Large intestine (tissue), 3 donors: ENCODE measurements at regions not wholly inside any gene's neighbourhood (a gene's known extent, or its start where the extent isn't known, plus 50 kb on each side); places are given as distances from the start of the nearest gene placed in this dataset.

Experiments
- DNase-seq, 2 donors: peaks; one replicate each; pipeline versions ENCODE4 v3.0.0 to v3.0.0-alpha.2; 2013
- H3K27ac ChIP-seq: one replicate; pipeline ENCODE4 v1.5.1; 2013; ENCODE audit warnings: low read length
- H3K27me3 ChIP-seq: 2 replicates; pipeline ENCODE4 v1.6.1; 2013; ENCODE audit warnings: low read length; ENCODE audit not compliant: control insufficient read depth, insufficient read depth
- H3K36me3 ChIP-seq: 2 replicates; pipeline ENCODE4 v1.6.1; 2013; ENCODE audit warnings: low read length; ENCODE audit not compliant: control insufficient read depth, insufficient read depth
- H3K4me1 ChIP-seq: one replicate; pipeline ENCODE4 v1.6.1; 2013; ENCODE audit warnings: low read length; ENCODE audit not compliant: control insufficient read depth, insufficient read depth
- H3K4me3 ChIP-seq: one replicate; pipeline ENCODE4 v1.5.1; 2013; ENCODE audit warnings: low read length
- H3K9me3 ChIP-seq: one replicate; pipeline ENCODE4 v1.6.1; 2013; ENCODE audit warnings: mild to moderate bottlenecking, low read depth, low read length, moderate library complexity; ENCODE audit not compliant: control insufficient read depth
- WGBS: methylation state at CpG from one replicate; pipeline ENCODE4 v1.1.5; 2013; ENCODE audit warnings: low lambda C conversion rate; ENCODE audit not compliant: insufficient coverage; 5-methylcytosine and 5-hydroxymethylcytosine counted together

DNA sequence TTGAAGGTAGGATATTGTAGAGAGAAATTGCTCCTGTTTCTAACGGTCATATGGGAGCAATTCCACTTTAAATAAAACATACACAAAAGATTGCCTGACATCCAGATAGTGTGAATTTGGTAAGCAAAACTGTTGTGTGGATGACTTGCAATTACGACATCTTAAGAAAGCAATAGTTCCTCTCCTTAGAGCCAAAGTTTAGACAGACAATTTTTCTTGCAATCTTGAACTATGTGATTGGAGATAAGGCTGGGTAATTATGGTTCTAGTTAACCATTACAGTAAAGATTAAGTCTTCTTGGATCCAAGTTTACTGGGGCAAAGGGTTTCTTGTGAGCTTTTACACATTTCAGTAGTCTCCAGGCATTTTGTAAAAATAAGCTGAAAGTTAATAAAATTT is 1080.6 kb upstream of the CDH6 start:
- H3K4me1 ChIP-seq = no peaks in the 10 kb centered on the region
- peak; percentile 49 to 71 for DNase-seq
- no peaks in the 10 kb centered on the region for H3K9me3 ChIP-seq
- H3K36me3 ChIP-seq = no peaks in the 10 kb centered on the region
- 8% methylated on average over 2 of the region's 2 CpGs for WGBS
- peak overlapping the region; percentile 60 for H3K27ac ChIP-seq
- H3K27me3 ChIP-seq = no peaks in the 10 kb centered on the region
- H3K4me3 ChIP-seq = no peak overlapping the region

DNA sequence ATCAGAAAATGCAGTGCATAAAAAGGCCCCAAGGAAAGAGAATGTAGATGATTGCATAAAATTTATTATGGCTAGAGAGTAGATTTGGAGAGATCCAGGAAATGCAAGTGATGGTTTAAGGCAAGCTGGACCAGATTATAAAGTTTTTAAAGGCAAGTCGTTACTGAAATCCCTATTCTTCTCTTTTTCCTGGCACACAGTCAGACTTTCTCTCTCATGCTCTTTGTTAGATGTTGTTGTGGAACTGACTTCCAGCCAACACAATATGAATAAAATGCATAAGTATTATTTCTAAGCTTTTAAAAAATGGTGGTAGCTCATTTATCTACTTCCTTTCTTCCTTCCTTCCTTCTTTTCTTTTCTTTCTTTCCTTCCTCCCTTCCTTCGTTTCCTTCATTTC is 1085.4 kb upstream of the CDH6 start:
- Histone ChIP-seq H3K4me1 (no peaks in the 10 kb centered on the region), H3K4me3 (no peak overlapping the region), H3K27ac (no peak overlapping the region), H3K27me3 (no peaks in the 10 kb centered on the region), H3K36me3 (no peaks in the 10 kb centered on the region), H3K9me3 (peaks cover 3% of the 10 kb centered on the region)
- 76% methylated on average over 2 of the region's 2 CpGs for WGBS
- DNase-seq = no peak

- Histone ChIP-seq H3K27me3 (no peaks in the 10 kb centered on the region), H3K4me1 (no peaks in the 10 kb centered on the region), H3K4me3 (no peak overlapping the region), H3K27ac (no peak overlapping the region), H3K9me3 (peaks cover 3% of the 10 kb centered on the region), H3K36me3 (no peaks in the 10 kb centered on the region)
- WGBS = 64% methylated on average over 2 of the region's 13 CpGs
- DNase-seq = no peak
Measured at GRCh38 chr5:30106596-30106995, 1086.9 kb upstream of the CDH6 start.

GRCh38 chr5:30104872-30105596 is 1088.5 kb upstream of the CDH6 start:
- H3K27ac ChIP-seq = no peak overlapping the region
- H3K27me3 ChIP-seq = no peaks in the 10 kb centered on the region
- H3K36me3 ChIP-seq = no peaks in the 10 kb centered on the region
- H3K4me1 ChIP-seq = no peaks in the 10 kb centered on the region
- no peak overlapping the region for H3K4me3 ChIP-seq
- DNase-seq = no peak
- H3K9me3 ChIP-seq = peaks cover 3% of the 10 kb centered on the region

DNA sequence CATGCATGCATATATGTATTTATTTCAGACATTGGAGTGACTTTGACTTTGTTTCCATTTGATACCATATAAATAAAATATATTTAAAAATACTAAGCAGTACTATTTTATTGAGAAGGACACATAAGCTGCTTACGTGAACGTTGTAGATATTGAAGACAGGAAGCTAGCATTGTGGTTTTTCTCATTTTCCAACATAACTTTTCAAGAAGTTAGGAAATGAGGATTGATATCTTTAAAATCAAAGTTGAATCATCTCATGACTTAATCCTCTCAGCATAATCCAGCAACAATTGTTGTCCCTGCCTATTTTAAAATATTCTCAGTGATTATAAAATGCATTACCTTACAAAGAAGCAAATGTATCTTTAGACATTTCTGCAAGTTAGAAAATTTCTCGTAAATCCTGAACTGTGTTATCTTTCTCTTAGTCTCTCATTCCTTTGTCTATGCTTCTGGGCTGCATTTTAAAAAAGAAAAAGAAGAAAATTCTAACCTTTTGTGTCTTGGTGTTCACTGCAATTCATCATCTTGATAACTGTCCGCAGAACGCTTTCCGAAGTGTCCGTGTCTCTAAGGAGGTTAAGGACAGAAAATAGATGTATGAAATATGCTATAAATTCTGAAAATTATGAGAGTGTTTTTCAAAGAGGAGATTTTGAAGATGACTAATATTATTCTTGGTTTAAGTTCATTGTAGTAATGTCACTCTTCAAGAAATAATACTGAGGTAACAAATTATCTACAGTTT is 1089.9 kb upstream of the CDH6 start:
- H3K27ac ChIP-seq = no peak overlapping the region
- 90% methylated on average over 7 of the region's 7 CpGs for WGBS
- H3K4me3 ChIP-seq = no peak overlapping the region
- H3K36me3 ChIP-seq = no peaks in the 10 kb centered on the region
- no peaks in the 10 kb centered on the region for H3K4me1 ChIP-seq
- H3K9me3 ChIP-seq = peaks cover 3% of the 10 kb centered on the region
- no peak for DNase-seq
- no peaks in the 10 kb centered on the region for H3K27me3 ChIP-seq

- Histone ChIP-seq H3K4me1 (no peaks in the 10 kb centered on the region), H3K36me3 (no peaks in the 10 kb centered on the region), H3K4me3 (no peak overlapping the region), H3K27ac (no peak overlapping the region), H3K27me3 (no peaks in the 10 kb centered on the region), H3K9me3 (peaks cover 3% of the 10 kb centered on the region)
- WGBS = 100% methylated on average over 1 of the region's 1 CpG
- no peak for DNase-seq
Measured at GRCh38 chr5:30103052-30103451, 1090.4 kb upstream of the CDH6 start.

DNA sequence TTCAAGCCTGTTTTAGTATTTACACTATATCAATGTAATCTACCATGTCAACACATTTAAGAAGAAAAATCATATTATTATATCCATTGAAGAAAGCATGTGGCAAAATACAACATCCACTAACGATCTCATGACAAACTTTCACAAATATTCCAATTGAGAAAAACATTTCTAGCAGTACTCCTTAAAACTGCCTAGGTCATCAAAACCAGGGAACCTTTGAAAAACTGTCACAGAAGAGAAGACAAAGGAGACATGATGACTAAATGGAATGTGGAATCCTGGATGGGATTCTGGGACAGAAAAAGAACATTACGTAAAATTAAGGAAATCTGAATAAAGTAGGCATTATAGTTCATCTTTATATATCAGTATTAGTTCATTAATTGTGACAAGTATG is 1091.3 kb upstream of the CDH6 start:
- Histone ChIP-seq H3K4me3 (no peak overlapping the region), H3K27me3 (no peaks in the 10 kb centered on the region), H3K4me1 (no peaks in the 10 kb centered on the region), H3K27ac (no peak overlapping the region), H3K9me3 (peaks cover 3% of the 10 kb centered on the region), H3K36me3 (no peaks in the 10 kb centered on the region)
- 94% methylated on average over 2 of the region's 2 CpGs for WGBS
- DNase-seq = no peak

DNA sequence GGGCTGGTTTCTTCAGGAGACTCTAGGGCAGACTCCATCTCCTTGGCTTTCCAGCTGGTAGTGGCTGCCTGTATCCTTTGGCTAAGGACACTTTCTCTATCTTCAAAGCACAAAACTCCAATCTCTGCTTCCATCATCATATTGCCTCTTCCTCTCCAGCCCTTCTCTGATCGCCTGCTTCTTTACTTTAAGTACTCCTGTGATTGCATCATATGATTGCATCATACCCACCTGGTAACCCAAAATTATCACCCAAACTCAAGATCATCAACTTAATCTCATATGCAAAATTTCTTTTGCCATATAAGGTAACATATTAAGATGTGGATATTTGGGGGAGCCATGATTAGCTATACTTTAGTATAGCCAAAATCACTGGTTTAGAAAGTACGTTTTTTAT is 1092.6 kb upstream of the CDH6 start:
- Histone ChIP-seq H3K36me3 (no peaks in the 10 kb centered on the region), H3K4me1 (no peaks in the 10 kb centered on the region), H3K27me3 (no peaks in the 10 kb centered on the region), H3K9me3 (no peaks in the 10 kb centered on the region), H3K4me3 (no peak overlapping the region), H3K27ac (no peak overlapping the region)
- DNase-seq = no peak
- 75% methylated on average over 1 of the region's 2 CpGs for WGBS

DNA sequence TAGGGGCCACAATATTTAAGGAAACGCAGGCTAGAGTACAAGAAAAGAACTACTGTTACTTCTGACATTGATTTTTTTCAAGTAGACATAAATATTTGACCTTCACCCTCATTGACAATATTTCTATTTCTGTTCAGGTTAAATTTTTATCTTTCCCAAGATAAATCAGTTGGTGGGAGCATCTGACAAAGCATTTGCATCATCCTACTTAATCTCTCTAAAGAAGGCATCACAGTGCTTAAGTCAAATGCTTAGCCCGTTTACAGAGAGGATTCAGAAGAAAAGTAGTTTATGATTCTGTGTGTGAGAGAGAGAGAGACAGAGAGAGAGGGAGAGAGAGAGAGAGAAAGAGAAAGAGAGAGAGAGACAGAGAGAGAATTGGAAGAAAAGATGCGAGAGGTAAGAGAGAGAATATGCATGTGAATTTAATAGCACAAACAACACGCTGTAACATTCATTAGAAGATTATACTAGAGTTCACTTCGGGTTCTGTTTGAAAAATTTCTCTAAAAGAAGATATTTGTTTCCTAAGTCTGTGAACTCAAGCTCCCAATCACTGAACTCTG is 1093.3 kb upstream of the CDH6 start:
- Histone ChIP-seq H3K4me3 (no peak overlapping the region), H3K4me1 (no peaks in the 10 kb centered on the region), H3K36me3 (no peaks in the 10 kb centered on the region), H3K27me3 (no peaks in the 10 kb centered on the region), H3K27ac (no peak overlapping the region), H3K9me3 (no peaks in the 10 kb centered on the region)
- 80% methylated on average over 3 of the region's 5 CpGs for WGBS
- no peak for DNase-seq

GRCh38 chr5:30099634-30100033 is 1093.9 kb upstream of the CDH6 start:
- WGBS = 46% methylated on average over 2 of the region's 5 CpGs
- Histone ChIP-seq H3K27ac (no peak overlapping the region), H3K27me3 (no peaks in the 10 kb centered on the region), H3K4me3 (no peak overlapping the region), H3K9me3 (no peaks in the 10 kb centered on the region), H3K4me1 (no peaks in the 10 kb centered on the region), H3K36me3 (no peaks in the 10 kb centered on the region)
- DNase-seq = no peak
